ENCODE measurements at regions not wholly inside any gene's neighbourhood (a gene's known extent, or its start where the extent isn't known, plus 50 kb on each side); places are given as distances from the start of the nearest gene placed in this dataset.

GRCh38 chr10:33805831-33806230 is 471.4 kb upstream of the NRP1 start:
- TF ChIP-seq CTCF (IDR thresholded peaks at IDR 0.05; ENCODE audit: insufficient read depth, low read depth, low read length, missing control alignments): no peak
- no peak for DNase-seq (ENCODE audit: low read depth)
- H3K4me3 ChIP-seq (ENCODE audit: low read length): no peak overlapping the region

GRCh38 chr10:33804584-33804983 is 470.1 kb upstream of the NRP1 start:
- no peak for DNase-seq (ENCODE audit: low read depth)
- H3K4me3 ChIP-seq (ENCODE audit: low read length): no peak overlapping the region
- TF ChIP-seq CTCF (IDR thresholded peaks at IDR 0.05; ENCODE audit: insufficient read depth, low read depth, low read length, missing control alignments): no peak

GRCh38 chr10:33803248-33803647 is 468.8 kb upstream of the NRP1 start:
- DNase-seq (ENCODE audit: low read depth): peak; percentile 62
- H3K4me3 ChIP-seq (ENCODE audit: low read length): no peak overlapping the region
- no peak for TF ChIP-seq CTCF (IDR thresholded peaks at IDR 0.05; ENCODE audit: insufficient read depth, low read depth, low read length, missing control alignments)

GRCh38 chr10:33802566-33802965 is 468.1 kb upstream of the NRP1 start:
- H3K4me3 ChIP-seq (ENCODE audit: low read length): no peak overlapping the region
- DNase-seq (ENCODE audit: low read depth): no peak
- no peak for TF ChIP-seq CTCF (IDR thresholded peaks at IDR 0.05; ENCODE audit: insufficient read depth, low read depth, low read length, missing control alignments)

- no peak for TF ChIP-seq CTCF (IDR thresholded peaks at IDR 0.05; ENCODE audit: insufficient read depth, low read depth, low read length, missing control alignments)
- DNase-seq (ENCODE audit: low read depth): peak; percentile 92
- no peak overlapping the region for H3K4me3 ChIP-seq (ENCODE audit: low read length)
Observed at GRCh38 chr10:33801705-33802104, 467.2 kb upstream of the NRP1 start.

GRCh38 chr10:33800986-33801385 is 466.5 kb upstream of the NRP1 start:
- TF ChIP-seq CTCF (IDR thresholded peaks at IDR 0.05; ENCODE audit: insufficient read depth, low read depth, low read length, missing control alignments): no peak
- no peak overlapping the region for H3K4me3 ChIP-seq (ENCODE audit: low read length)
- peak; percentile 20 for DNase-seq (ENCODE audit: low read depth)

GRCh38 chr10:33800545-33800944 is 466.1 kb upstream of the NRP1 start:
- TF ChIP-seq CTCF (IDR thresholded peaks at IDR 0.05; ENCODE audit: insufficient read depth, low read depth, low read length, missing control alignments): no peak
- H3K4me3 ChIP-seq (ENCODE audit: low read length): no peak overlapping the region
- no peak for DNase-seq (ENCODE audit: low read depth)

All from epithelial cell of esophagus (primary cell).